NOMO-1 treated with dmso at 0.1 percent for 144 hours (cell line): ENCODE measurements at regions not wholly inside any gene's neighbourhood (a gene's known extent, or its start where the extent isn't known, plus 50 kb on each side); places are given as distances from the start of the nearest gene placed in this dataset.

Experiments used
- DNase-seq: peaks from one replicate; lab custom pipeline; 2025; ENCODE audit not compliant: unreplicated experiment; lab: John Stamatoyannopoulos, UW

- no peak for DNase-seq
Measured at GRCh38 chr5:143870362-143870761, 58.4 kb downstream of the HMHB1 start.

DNA sequence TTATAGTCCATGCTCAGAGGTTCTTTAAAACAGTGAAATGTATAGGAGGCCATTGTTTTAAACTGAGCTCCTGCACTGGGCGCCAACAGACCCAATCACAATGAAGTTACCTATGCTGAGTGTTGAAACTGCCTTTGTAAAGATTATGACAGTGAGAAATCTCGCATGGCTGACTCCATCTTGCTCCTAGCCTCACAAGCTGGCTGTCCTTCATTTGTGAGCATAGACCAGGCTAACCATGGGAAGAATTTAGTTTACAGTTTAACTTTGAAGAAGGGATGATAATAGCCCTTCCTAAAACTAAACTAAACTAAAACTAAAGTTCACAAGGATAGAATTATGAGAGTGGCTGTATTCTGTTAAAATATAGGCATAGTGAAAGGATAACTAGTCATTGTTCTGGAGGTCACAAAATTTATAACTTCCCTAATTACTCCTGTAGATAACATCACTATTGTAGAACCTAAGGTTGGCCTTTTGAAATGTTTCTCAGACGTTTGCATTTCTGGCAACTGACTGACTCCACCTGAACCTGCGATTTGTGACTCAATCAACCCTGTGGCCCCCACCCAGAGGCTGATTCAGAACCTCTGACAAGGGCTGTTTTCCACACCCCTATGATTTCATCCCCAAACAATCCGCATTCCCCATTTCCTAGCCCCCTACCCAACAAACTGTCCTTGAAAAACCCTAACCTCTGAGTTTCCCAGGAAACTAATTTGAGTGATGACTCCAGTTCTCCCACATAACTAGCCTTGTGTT lies 59.1 kb downstream of the HMHB1 start:
- no peak for DNase-seq

DNA sequence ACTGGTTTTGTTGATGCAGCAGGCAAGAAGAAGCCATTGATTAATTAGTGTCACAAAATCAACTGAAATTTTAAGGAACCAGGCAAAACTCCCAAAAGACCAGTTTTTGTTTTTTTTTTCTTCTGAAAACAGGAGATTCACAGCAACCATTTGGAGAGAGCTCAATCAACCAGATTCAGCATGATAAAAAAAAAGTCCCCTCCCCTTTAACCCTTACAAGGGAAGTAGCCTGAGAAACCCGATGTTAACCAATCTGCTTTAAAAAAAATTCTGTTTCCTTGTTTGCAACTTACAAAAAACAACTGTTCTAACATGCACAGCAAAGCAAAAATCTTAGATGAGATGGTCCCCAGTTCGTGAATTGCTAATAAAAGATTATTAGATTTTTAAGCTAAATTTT lies 59.7 kb downstream of the HMHB1 start:
- no peak for DNase-seq

GRCh38 chr5:143874312-143874711 lies 62.4 kb downstream of the HMHB1 start:
- DNase-seq: no peak

- no peak for DNase-seq
Measured at GRCh38 chr5:143877196-143877595, 65.2 kb downstream of the HMHB1 start.

- DNase-seq: no peak
Measured at GRCh38 chr5:143878430-143878829, 66.5 kb downstream of the HMHB1 start.

- no peak for DNase-seq
Measured at GRCh38 chr5:143879646-143880045, 67.7 kb downstream of the HMHB1 start.

- DNase-seq: no peak
Measured at GRCh38 chr5:143880178-143880577, 68.2 kb downstream of the HMHB1 start.

DNA sequence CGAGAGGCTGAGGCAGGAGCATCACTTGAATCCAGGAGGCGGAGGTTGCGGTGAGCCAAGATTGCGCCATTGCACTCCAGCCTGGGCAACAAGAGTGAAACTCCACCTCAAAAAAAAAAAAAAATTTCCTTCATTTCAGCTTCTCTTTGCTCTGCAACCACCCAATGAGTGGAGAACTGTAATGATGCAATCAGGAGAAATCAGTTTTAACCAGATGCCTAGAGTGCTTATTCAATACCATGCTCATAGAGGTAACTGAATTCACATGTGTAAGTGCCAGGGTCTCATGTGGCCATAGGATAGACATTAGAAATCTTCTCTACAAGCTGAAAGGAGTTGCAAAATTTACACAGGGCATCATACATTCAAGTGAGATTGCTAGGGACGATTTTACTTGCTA lies 70.6 kb downstream of the HMHB1 start:
- no peak for DNase-seq

GRCh38 chr5:143886096-143886495 lies 74.1 kb downstream of the HMHB1 start:
- DNase-seq: no peak

DNA sequence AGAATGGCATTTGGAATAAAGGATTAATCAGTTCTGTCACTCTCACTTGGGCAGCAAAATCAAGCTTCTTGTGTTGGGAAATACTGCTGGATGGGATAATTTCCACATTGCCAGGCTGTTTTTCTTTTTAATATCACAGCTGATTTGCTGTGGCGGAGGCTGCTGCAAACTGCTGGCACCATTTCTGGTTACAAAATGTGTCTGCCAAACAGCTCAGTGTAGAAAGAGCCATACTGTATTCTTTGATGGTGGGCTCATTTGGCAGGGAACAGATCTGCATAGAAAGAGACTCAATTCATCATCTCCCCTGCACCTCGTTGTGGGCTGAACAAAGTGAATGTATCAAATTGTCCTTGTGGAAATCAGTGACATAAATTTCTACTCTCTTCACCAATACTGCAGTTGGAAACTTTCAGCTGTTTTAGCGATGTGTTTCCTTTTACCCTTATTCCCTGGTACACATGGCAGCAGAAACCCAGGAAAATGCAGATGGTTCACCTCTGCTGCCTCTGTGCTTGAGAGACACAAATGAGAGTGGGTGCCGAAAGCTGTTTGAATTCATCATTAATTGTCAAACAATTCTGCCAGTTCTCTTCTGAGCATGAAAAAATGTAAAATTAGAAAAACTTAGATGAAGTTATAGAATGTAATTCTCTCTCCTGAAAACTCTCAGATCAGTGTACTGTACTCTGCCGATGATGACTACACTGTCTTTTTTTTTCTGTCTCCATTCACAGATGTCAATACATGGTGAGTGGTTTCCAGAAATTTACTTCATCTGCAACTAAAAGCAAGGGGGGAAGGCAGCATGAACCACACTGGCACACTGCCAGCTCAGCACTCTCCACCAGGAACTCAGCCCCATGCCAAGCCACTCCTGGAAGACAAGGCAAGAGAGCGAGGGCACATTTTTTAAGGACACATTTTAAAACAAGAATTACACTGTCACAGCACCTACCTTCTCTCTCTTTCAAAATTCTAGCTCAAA lies 75.0 kb downstream of the HMHB1 start:
- DNase-seq: no peak

GRCh38 chr5:143887903-143888665 lies 76.1 kb downstream of the HMHB1 start:
- no peak for DNase-seq

- DNase-seq: no peak
Measured at GRCh38 chr5:143888912-143889311, 77.0 kb downstream of the HMHB1 start.

DNA sequence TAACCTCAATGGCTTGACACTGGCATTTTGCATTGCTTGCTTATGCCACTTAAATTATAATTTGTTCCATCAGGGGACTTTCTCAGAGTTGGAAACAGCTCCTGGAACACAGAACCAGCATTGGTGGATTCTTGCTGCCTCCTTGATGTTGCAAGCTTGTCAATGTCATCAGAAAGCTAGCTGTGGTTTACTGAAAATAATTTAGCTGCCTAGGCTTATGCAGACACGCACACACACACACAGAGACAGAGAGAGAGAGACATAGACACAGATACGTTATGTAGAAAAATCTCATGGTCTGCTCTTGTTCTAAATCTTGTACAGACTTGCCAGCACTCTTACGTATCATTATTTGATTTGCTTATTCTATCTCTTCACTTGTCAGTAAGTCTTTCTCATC lies 78.0 kb downstream of the HMHB1 start:
- no peak for DNase-seq

DNA sequence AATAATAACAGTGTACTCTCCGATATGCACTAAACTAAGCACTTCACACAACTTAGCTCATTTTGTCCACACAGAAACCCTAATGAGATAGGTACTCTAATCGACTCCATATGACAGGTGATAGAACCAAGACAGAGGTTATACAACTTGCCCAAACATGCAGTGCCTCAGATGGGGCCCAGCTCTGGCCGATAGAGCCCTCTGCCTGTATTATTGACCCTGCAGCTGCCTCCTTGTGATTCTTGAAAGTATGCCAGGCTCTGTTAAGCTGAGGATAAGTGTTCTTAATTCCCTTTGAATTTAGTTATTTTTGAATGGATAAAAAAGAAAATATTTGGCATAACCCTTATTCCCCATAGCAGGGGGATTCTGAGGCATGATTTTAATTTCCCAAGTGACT lies 78.5 kb downstream of the HMHB1 start:
- no peak for DNase-seq

DNA sequence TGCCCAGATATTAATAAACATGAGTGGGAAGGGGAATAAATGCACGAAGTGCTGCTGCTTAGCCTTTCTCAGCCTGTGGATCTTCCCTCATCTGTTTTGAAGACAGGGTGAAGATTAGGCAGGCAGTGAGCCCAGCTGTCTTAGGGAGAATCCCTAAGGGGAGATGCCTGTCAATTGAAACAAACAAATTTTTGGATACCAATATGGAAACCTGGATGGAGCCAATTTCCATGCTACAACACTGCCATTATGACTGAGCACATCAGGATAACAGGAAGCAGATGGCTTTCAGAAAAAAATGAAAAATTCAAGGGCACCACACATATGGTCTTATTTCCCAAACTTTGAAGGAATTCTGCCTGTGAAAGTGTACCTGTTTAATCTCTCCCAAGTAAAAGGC lies 80.3 kb downstream of the HMHB1 start:
- DNase-seq: no peak

GRCh38 chr5:143892908-143893307 lies 80.9 kb downstream of the HMHB1 start:
- DNase-seq: no peak

GRCh38 chr5:143893638-143894037 lies 81.7 kb downstream of the HMHB1 start:
- no peak for DNase-seq

- no peak for DNase-seq
Measured at GRCh38 chr5:143896516-143896915, 84.6 kb downstream of the HMHB1 start.

- DNase-seq: no peak
Measured at GRCh38 chr5:143896966-143897365, 85.0 kb downstream of the HMHB1 start.

- DNase-seq: no peak
Measured at GRCh38 chr5:143898381-143898780, 86.4 kb downstream of the HMHB1 start.
